Fibroblast of the conjunctiva (primary cell): ENCODE measurements at regions not wholly inside any gene's neighbourhood (a gene's known extent, or its start where the extent isn't known, plus 50 kb on each side); places are given as distances from the start of the nearest gene placed in this dataset.

Source experiments
- DNase-seq: peaks from one replicate; pipeline ENCODE4 v3.0.0-alpha.2; 2010; ENCODE audit warnings: low read depth

- DNase-seq, result no peak
Measured at GRCh38 chr4:75110061-75110460, 177.1 kb downstream of the PARM1 start.

- DNase-seq, result no peak
Measured at GRCh38 chr4:75107755-75108612, 175.1 kb downstream of the PARM1 start.

DNA sequence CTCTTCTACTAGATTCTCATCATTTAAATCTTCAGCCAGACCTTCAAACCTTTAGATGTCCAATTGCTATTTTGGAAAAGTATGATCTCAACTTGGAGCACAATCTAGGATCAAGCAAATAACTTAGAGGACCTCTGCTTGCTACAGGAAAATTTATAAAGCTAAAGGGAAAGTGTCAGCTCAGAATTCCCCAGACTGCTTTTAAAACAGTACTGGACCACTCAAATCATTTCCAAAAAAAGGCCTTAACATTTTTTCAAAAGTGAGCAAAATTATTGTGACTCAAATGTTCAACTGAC, 169.8 kb downstream of the PARM1 start:
- no peak for DNase-seq

GRCh38 chr4:75101906-75102786, 169.2 kb downstream of the PARM1 start:
- no peak for DNase-seq
